ENCODE measurements at regions not wholly inside any gene's neighbourhood (a gene's known extent, or its start where the extent isn't known, plus 50 kb on each side); places are given as distances from the start of the nearest gene placed in this dataset.

DNA sequence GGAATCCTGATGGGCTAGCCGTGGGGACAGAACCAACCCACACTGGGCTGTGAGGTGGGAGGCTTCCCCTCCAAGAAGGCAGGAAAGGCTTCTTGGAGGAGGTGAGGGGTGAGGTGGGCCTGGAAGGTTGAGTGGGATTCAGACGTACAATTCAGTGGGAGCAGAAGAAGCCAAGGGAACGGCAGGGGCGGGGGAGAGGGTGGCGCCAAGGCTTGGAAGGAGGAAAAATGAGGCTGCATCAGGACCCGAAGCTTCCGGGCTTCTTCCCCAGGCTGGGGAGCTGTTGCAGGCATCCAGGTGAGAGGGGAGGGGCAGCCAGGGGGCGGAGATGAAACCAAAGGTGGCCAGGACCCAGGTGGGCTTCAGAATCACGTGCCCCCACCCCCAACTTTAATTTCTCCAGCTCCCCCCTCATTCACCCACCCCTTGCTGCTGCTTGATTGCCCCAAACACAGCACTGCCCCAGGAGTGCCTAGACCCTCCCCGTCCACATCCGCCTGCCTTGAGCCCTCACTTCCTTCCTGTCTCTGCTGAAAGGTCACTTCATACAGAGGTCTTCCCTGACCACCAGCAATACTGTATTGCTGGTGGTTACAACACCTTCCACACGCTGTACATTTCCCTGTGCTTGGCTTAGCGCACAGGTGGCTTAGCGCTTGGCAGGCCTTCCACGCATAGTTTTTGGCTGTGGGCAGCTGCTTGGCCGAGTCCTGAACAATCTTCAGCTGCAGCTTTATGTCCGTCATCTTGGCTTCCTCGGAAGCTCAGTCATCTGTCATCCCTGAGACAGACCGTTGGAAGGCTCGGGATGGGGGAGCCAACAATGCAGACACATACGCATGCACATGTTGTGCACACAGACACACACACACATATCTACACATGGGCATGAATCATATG, 193.5 kb downstream of the RGS3 start:
- Histone ChIP-seq H2AFZ (replicated peaks; ENCODE audit: low read length, poor library complexity) (peak overlapping the region; percentile 62), H2BK15ac (ENCODE audit: low read depth, low read length) (no peak overlapping the region), H2AK5ac (ENCODE audit: low read depth, low read length) (peak overlapping the region; percentile 48; the same call in 1 of the 2 replicates), H4K8ac (ENCODE audit: low read depth in 2 of 2, low read length in 2 of 2) (peak overlapping the region in 1 of 2 experiments; percentile 4; a peak in 1 of 4 replicates), H3K79me1 (ENCODE audit: low read depth in 1 of 2, low read length in 2 of 2) (no peaks in the 10 kb centered on the region), H3K4me1 (ENCODE audit: control insufficient read depth, insufficient read depth, low read length) (peaks cover 5% of the 10 kb centered on the region), H2BK5ac (ENCODE audit: low read depth, low read length, poor library complexity, severe bottlenecking) (no peak overlapping the region), H4K20me1 (ENCODE audit: insufficient read depth, low read length) (no peaks in the 10 kb centered on the region), H3K4me3 (ENCODE audit: insufficient read depth, low read depth, low read length) (no peak overlapping the region), H3K18ac (ENCODE audit: low read depth, low read length) (no peak overlapping the region), H3K56ac (ENCODE audit: extremely low read depth, insufficient read depth, low read length) (no peak overlapping the region), H3K23ac (ENCODE audit: low read depth, low read length) (no peak overlapping the region), H3K9me1 (ENCODE audit: insufficient read depth, low read length) (peaks cover 9% of the 10 kb centered on the region; the same call in 1 of the 2 replicates), H3K14ac (replicated peaks; ENCODE audit: low read depth, low read length) (no peak overlapping the region), H3K4me2 (ENCODE audit: low read depth, low read length) (no peak overlapping the region), H3K4ac (ENCODE audit: low read depth, low read length) (no peak overlapping the region), H3K9me3 (ENCODE audit: control insufficient read depth, insufficient read depth, low read length) (no peaks in the 10 kb centered on the region), H3K36me3 (ENCODE audit: control insufficient read depth, insufficient read depth, low read length) (no peaks in the 10 kb centered on the region), H4K5ac (ENCODE audit: low read depth, low read length) (no peak overlapping the region), H3K27ac (ENCODE audit: insufficient read depth, low read length) (no peak overlapping the region), H4K91ac (ENCODE audit: insufficient read depth, low read depth, low read length) (peak overlapping the region; percentile 4; the same call in 1 of the 2 replicates), H3K27me3 (ENCODE audit: control insufficient read depth, insufficient read depth, low read length) (no peaks in the 10 kb centered on the region), H2BK20ac (ENCODE audit: low read depth, low read length) (no peak overlapping the region), H3K9ac (ENCODE audit: low read depth, low read length) (no peak overlapping the region), H2BK120ac (ENCODE audit: low read depth, low read length) (no peak overlapping the region), H2AK9ac (replicated peaks; ENCODE audit: low read depth, low read length, poor library complexity) (no peak overlapping the region)
- no peak for DNase-seq
- ChIA-PET CTCF (interaction anchor here (0.6 to 6.0 kb wide), 16 partner anchors 12 to 348 kb away, joined by 3 to 132 read pairs (median 4); no protein-coding TSS in a partner anchor), POLR2A (ENCODE audit: unreplicated experiment) (no interaction called here)
- dilution Hi-C loops (cut with HindIII; ENCODE audit: low sequenced_read_pairs, unreplicated experiment) (no loop called here), intact Hi-C loops (cut with micrococcal nuclease) (loop anchor here (5.0 to 10.0 kb wide), 2 partner anchors 382 to 740 kb away; partner anchors contain the start of genes CDC26 and PRPF4), in situ Hi-C loops (cut with MboI; ENCODE audit: low sequenced_read_pairs) (loop anchor here (5.0 to 10.0 kb wide), 3 partner anchors 65 to 352 kb away; partner anchors contain the start of gene RNF183)
- no TSS peak for BruUV-seq (replicated peaks)
- WGBS, 2 experiments (ENCODE audit: extremely low coverage in 2 of 2, insufficient read length in 1 of 2), result 56% methylated on average over 7 of the region's 21 CpGs; no CpG with 5 or more reads in 1 of the 2 experiments
- no peak for ATAC-seq (ENCODE audit: low read depth)
- TF ChIP-seq FOS (IDR thresholded peaks at IDR 0.05; ENCODE audit: low read depth, low read length), result no peak
- TF ChIP-seq, protein P1, sequence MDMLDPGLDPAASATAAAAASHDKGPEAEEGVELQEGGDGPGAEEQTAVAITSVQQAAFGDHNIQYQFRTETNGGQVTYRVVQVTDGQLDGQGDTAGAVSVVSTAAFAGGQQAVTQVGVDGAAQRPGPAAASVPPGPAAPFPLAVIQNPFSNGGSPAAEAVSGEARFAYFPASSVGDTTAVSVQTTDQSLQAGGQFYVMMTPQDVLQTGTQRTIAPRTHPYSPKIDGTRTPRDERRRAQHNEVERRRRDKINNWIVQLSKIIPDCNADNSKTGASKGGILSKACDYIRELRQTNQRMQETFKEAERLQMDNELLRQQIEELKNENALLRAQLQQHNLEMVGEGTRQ (IDR thresholded peaks at IDR 0.05; ENCODE audit: low read depth, low read length), result no peak
- no peak for TF ChIP-seq MAZ (IDR thresholded peaks at IDR 0.05; ENCODE audit: borderline replicate concordance, low read depth, low read length)
- TF ChIP-seq MAFK (IDR thresholded peaks at IDR 0.05; ENCODE audit: low read depth, low read length), result no peak
- TF ChIP-seq RFX5 (IDR thresholded peaks at IDR 0.05; ENCODE audit: low read depth, low read length), result no peak
- TF ChIP-seq, protein P2, sequence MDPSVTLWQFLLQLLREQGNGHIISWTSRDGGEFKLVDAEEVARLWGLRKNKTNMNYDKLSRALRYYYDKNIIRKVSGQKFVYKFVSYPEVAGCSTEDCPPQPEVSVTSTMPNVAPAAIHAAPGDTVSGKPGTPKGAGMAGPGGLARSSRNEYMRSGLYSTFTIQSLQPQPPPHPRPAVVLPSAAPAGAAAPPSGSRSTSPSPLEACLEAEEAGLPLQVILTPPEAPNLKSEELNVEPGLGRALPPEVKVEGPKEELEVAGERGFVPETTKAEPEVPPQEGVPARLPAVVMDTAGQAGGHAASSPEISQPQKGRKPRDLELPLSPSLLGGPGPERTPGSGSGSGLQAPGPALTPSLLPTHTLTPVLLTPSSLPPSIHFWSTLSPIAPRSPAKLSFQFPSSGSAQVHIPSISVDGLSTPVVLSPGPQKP (IDR thresholded peaks at IDR 0.05; ENCODE audit: borderline replicate concordance, low read depth, low read length), result no peak
- no peak for TF ChIP-seq CHD1 (IDR thresholded peaks at IDR 0.05; ENCODE audit: low read depth, low read length)

Data from IMR-90 (cell line).